Smooth muscle cell (in vitro differentiated cells): ENCODE measurements at regions not wholly inside any gene's neighbourhood (a gene's known extent, or its start where the extent isn't known, plus 50 kb on each side); places are given as distances from the start of the nearest gene placed in this dataset.
"Not testable (repeated sequence)": the region's sequence is repeated elsewhere in the genome, so short reads cannot be mapped to it uniquely, and the experiment has no call there.

Source experiments
- DNase-seq: peaks from one replicate; lab custom pipeline; 2025; ENCODE audit not compliant: unreplicated experiment; lab: John Stamatoyannopoulos, UW
- H2AFZ ChIP-seq: fragments of 200-600 bp; sonication (generic); 2 replicates; pipeline ENCODE4 v1.6.0; 2016; ENCODE audit warnings: antibody characterized with exemption, low read depth, mild to moderate bottlenecking
- H3F3A ChIP-seq: fragments of 200-600 bp; sonication (generic); 2 replicates; pipeline ENCODE4 v1.6.0; 2017; ENCODE audit warnings: antibody characterized with exemption, low read depth
- H3K27ac ChIP-seq: fragments of 200-600 bp; sonication (generic); 2 replicates; pipeline ENCODE4 v1.5.1; 2016; ENCODE audit warnings: low read depth, mild to moderate bottlenecking
- H3K27me3 ChIP-seq: fragments of 200-600 bp; sonication (generic); 2 replicates; pipeline ENCODE4 v1.6.1; 2016; ENCODE audit warnings: low read depth, mild to moderate bottlenecking
- H3K36me3 ChIP-seq: fragments of 200-600 bp; sonication (generic); 2 replicates; pipeline ENCODE4 v1.5.1; 2016; ENCODE audit warnings: low read depth
- H3K4me1 ChIP-seq: fragments of 200-600 bp; sonication (generic); 2 replicates; pipeline ENCODE4 v1.5.1; 2016; ENCODE audit warnings: low read depth
- H3K4me2 ChIP-seq: fragments of 200-600 bp; sonication (generic); 2 replicates; pipeline ENCODE4 v1.6.0; 2016; ENCODE audit warnings: mild to moderate bottlenecking
- H3K4me3 ChIP-seq: fragments of 200-600 bp; sonication (generic); 2 replicates; pipeline ENCODE4 v1.5.1; 2016; ENCODE audit warnings: mild to moderate bottlenecking
- H3K79me2 ChIP-seq: fragments of 200-600 bp; sonication (generic); 2 replicates; pipeline ENCODE4 v1.6.0; 2016; ENCODE audit warnings: low read depth, mild to moderate bottlenecking
- H3K9ac ChIP-seq: fragments of 200-600 bp; sonication (generic); 2 replicates; pipeline ENCODE4 v1.6.0; 2016; ENCODE audit warnings: low read depth
- H3K9me3 ChIP-seq: fragments of 200-600 bp; sonication (generic); replicated peaks from 2 replicates; pipeline ENCODE4 v1.5.1; 2016; ENCODE audit warnings: low read depth
- H4K20me1 ChIP-seq: fragments of 200-600 bp; sonication (generic); 2 replicates; pipeline ENCODE4 v1.6.0; 2016; ENCODE audit warnings: low read depth
- CTCF ChIP-seq: fragments of 200-600 bp; sonication (generic); IDR thresholded peaks from 2 replicates; pipeline ENCODE4 v1.5.1; 2017; ENCODE audit warnings: borderline replicate concordance, mild to moderate bottlenecking, antibody characterized with exemption; ENCODE audit not compliant: insufficient read depth, poor library complexity, severe bottlenecking
- WGBS: methylation state at CpG from one replicate; pipeline ENCODE4 v1.1.7; 2016; ENCODE audit warnings: low lambda C conversion rate; 5-methylcytosine and 5-hydroxymethylcytosine counted together

DNA sequence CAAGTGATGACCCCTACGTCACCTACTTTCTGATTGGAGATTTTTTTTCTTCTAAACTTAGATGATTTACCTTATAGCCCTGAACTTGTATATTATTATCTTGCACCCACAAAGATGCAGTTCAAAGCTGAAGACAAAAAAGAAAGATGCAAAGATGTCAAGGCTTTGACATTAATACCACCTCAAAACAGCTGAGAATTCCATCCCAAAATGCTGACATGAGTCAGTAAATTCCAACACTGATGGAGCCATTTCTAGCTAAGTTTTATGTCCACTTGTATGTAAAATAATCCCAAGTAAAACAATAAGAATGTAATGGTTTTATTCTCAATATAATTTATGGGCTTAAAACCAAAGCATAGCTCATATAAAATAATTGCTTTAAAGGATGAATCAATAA is 91.5 kb upstream of the CDH9 start:
- no peak overlapping the region for H3K4me3 ChIP-seq
- H3K27ac ChIP-seq: no peak overlapping the region
- no peak for DNase-seq
- no peaks in the 10 kb centered on the region for H3K27me3 ChIP-seq
- no peaks in the 10 kb centered on the region for H3K9me3 ChIP-seq
- no peaks in the 10 kb centered on the region for H4K20me1 ChIP-seq
- no peak overlapping the region for H2AFZ ChIP-seq
- 100% methylated on average over 1 of the region's 1 CpG for WGBS
- H3F3A ChIP-seq: no peaks in the 10 kb centered on the region
- no peaks in the 10 kb centered on the region for H3K36me3 ChIP-seq
- no peak for TF ChIP-seq CTCF
- no peaks in the 10 kb centered on the region for H3K79me2 ChIP-seq
- no peaks in the 10 kb centered on the region for H3K4me1 ChIP-seq
- H3K4me2 ChIP-seq: no peak overlapping the region
- no peak overlapping the region for H3K9ac ChIP-seq

GRCh38 chr5:27125856-27126255 is 87.5 kb upstream of the CDH9 start:
- Histone ChIP-seq H3K36me3 (no peaks in the 10 kb centered on the region), H3K9ac (no peak overlapping the region), H3K9me3 (no peaks in the 10 kb centered on the region), H2AFZ (peak overlapping the region; percentile 46), H4K20me1 (no peaks in the 10 kb centered on the region), H3K4me3 (no peak overlapping the region), H3K4me1 (peaks cover 2% of the 10 kb centered on the region), H3K4me2 (peak overlapping the region; percentile 31), H3F3A (no peaks in the 10 kb centered on the region), H3K79me2 (no peaks in the 10 kb centered on the region), H3K27me3 (no peaks in the 10 kb centered on the region), H3K27ac (no peak overlapping the region)
- 33% methylated on average over 2 of the region's 2 CpGs for WGBS
- TF ChIP-seq CTCF: no peak
- no peak for DNase-seq

- DNase-seq: no peak
- Histone ChIP-seq H3K4me1 (peaks cover 2% of the 10 kb centered on the region), H3K36me3 (no peaks in the 10 kb centered on the region), H3K27ac (no peak overlapping the region), H3K4me3 (no peak overlapping the region), H3F3A (no peaks in the 10 kb centered on the region), H3K79me2 (no peaks in the 10 kb centered on the region), H3K4me2 (no peak overlapping the region), H3K9ac (no peak overlapping the region), H2AFZ (no peak overlapping the region), H3K9me3 (no peaks in the 10 kb centered on the region), H4K20me1 (no peaks in the 10 kb centered on the region), H3K27me3 (no peaks in the 10 kb centered on the region)
- 11% methylated on average over 3 of the region's 3 CpGs for WGBS
- TF ChIP-seq CTCF: peak; percentile 50
Measured at GRCh38 chr5:27124590-27124989, 86.2 kb upstream of the CDH9 start.

DNA sequence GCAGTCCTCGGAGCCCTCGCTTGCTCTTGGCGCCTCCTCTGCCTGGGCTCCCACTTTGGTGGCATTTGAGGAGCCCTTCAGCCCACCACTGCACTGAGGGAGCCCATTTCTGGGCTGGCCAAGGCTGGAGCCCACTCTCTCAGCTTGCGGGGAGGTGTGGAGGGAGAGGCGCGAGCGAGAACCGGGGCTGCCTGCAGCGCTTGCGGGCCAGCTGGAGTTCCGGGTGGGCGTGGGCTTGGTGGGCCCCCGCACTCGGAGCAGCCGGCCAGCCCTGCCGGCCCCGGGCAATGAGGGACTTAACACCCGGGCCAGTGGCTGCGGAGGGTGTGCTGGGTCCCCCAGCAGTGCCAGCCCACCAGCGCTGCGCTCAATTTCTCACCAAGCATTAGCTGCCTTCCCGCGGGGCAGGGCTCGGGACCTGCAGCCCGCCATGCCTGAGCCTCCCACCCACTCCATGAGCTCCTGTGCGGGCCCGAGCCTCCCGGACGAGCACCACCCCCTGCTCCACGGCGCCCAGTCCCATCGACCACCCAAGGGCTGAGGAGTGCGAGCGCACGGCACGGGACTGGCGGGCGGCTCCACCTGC is 81.4 kb upstream of the CDH9 start:
- H3K27ac ChIP-seq, H3K27me3 ChIP-seq, H3K4me2 ChIP-seq, H3K4me1 ChIP-seq, H3K36me3 ChIP-seq, DNase-seq, H3F3A ChIP-seq, H3K9ac ChIP-seq, H3K9me3 ChIP-seq, H2AFZ ChIP-seq, H4K20me1 ChIP-seq, H3K4me3 ChIP-seq, H3K79me2 ChIP-seq: not testable (repeated sequence)
- WGBS: 96% methylated on average over 38 of the region's 38 CpGs
